ENCODE measurements at regions not wholly inside any gene's neighbourhood (a gene's known extent, or its start where the extent isn't known, plus 50 kb on each side); places are given as distances from the start of the nearest gene placed in this dataset.

DNA sequence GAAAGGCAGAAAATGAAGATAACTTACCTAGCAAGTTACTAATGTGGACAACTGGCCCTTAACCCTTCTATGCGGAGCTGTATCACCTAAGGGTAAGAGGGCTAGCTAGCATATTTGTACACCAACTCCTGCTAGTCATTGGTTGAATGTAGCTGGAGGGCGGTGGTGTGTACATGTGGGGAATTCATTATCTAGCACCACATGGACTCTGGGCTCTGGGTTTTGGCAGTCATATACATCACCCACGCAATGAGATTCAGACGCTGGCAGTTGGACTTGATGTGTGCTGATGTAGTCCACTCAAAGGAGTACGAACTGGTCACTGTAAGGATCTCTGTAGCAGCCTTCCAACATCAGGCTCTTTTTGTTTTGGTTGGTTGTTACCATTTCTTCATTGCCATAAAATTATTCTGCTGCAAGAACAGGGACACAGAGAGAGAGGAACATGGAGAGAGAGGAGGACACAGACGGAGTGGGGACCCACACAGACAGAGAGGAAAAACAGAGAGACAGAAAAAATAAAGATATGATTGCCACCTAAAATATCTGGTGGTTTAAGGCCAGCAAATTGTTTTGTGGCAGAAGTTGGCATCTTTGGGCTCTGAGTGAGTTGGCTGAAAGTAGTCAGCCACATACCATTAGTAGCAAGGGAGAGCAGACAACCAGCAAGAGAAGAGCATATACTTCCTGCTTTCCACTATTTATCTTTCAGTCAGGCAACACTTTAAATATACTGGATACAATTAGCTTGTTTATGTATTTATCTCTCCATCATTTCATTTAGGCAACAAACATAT, 76.7 kb upstream of the MTPN start:
- H3K4me1 ChIP-seq, result peaks cover 0 to 12% (median 0%) of the 10 kb centered on the region in 3 donors
- no peaks in the 10 kb centered on the region for H3K27me3 ChIP-seq
- intact Hi-C loops (cut with DNase I), result no loop called here
- no peak overlapping the region for H3K27ac ChIP-seq
- WGBS, 2 donors, result 84 to 90% methylated on average over 3 to 6 of the region's 6 CpGs
- H3K4me3 ChIP-seq, result no peak overlapping the region
- H3K9me3 ChIP-seq, result no peaks in the 10 kb centered on the region
- no peak for DNase-seq
- TF ChIP-seq, protein P1, sequence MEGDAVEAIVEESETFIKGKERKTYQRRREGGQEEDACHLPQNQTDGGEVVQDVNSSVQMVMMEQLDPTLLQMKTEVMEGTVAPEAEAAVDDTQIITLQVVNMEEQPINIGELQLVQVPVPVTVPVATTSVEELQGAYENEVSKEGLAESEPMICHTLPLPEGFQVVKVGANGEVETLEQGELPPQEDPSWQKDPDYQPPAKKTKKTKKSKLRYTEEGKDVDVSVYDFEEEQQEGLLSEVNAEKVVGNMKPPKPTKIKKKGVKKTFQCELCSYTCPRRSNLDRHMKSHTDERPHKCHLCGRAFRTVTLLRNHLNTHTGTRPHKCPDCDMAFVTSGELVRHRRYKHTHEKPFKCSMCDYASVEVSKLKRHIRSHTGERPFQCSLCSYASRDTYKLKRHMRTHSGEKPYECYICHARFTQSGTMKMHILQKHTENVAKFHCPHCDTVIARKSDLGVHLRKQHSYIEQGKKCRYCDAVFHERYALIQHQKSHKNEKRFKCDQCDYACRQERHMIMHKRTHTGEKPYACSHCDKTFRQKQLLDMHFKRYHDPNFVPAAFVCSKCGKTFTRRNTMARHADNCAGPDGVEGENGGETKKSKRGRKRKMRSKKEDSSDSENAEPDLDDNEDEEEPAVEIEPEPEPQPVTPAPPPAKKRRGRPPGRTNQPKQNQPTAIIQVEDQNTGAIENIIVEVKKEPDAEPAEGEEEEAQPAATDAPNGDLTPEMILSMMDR (IDR thresholded peaks at IDR 0.05), result no peak
- TF ChIP-seq POLR2A (IDR thresholded peaks at IDR 0.05), result no peak
- no peaks in the 10 kb centered on the region for H3K36me3 ChIP-seq

DNA sequence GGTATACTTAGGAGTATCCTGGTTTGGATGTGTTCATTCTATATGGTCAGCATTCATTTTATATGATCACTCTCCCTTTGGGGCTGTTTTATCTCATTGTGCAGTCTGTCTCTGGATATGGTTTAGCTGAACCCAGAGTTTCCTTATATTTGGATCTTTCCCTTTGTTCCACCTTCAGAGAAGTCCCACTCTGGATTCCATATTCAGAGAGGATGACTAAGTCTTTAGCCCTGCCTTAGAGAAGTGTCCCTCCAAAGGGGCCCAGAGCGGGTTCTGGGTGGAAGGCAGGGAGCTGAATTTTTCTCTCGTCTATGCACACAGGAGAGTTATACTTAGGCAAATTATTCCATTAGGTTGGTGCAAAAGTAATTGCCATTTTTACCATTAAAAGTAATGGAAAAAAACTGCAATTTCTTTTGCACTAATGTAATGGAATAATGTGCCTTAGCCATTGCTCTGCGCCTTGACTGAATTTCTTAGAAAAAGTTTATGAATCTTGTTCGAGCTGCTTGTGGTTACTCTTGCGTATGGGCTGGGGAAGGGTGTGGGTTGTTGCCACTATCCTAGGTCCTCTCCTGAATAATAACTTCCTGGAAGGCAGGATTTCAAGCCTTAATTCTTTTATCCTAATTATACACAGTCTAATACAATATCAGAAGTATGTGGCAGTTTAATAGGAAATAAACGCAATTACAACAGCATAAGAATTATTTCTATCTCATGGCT, 74.2 kb upstream of the MTPN start:
- Histone ChIP-seq H3K27ac (no peak overlapping the region), H3K36me3 (no peaks in the 10 kb centered on the region), H3K27me3 (no peaks in the 10 kb centered on the region), H3K4me3 (no peak overlapping the region), H3K9me3 (no peaks in the 10 kb centered on the region), H3K4me1 (peaks cover 0 to 12% (median 0%) of the 10 kb centered on the region in 3 donors)
- DNase-seq, result no peak
- intact Hi-C loops (cut with DNase I), result no loop called here
- 80 to 91% methylated on average over 6 of the region's 6 CpGs for WGBS, 2 donors
- TF ChIP-seq, protein P1 (IDR thresholded peaks at IDR 0.05), result no peak
- no peak for TF ChIP-seq POLR2A (IDR thresholded peaks at IDR 0.05)

DNA sequence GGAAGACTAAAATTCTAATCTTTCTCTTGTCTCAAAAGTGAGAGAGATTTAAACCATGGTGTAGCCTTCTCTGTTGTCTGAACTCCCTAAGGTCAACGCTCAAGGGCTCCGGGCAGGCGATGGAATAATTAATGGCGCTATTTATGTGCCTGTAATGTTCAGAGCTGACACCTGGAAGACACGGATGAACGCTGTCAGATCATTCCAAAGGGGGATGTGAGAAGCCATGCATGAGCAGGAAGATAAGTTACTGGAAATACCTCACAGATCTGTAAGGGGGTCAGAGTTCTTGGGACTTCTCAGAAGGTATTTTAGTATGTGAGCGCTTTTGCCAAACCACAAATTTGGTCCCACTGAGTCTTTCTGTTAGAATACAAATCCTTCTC, 73.3 kb upstream of the MTPN start:
- Histone ChIP-seq H3K9me3 (no peaks in the 10 kb centered on the region), H3K4me3 (no peak overlapping the region), H3K27ac (peak overlapping the region in 1 of 4 donors; percentile 13), H3K36me3 (no peaks in the 10 kb centered on the region), H3K27me3 (no peaks in the 10 kb centered on the region), H3K4me1 (peaks cover 0 to 12% (median 0%) of the 10 kb centered on the region in 3 donors)
- 54 to 66% methylated on average over 6 to 7 of the region's 7 CpGs for WGBS, 2 donors
- TF ChIP-seq, protein P1 (IDR thresholded peaks at IDR 0.05), result no peak
- no peak for TF ChIP-seq POLR2A (IDR thresholded peaks at IDR 0.05)
- intact Hi-C loops (cut with DNase I), result no loop called here
- no peak for DNase-seq

DNA sequence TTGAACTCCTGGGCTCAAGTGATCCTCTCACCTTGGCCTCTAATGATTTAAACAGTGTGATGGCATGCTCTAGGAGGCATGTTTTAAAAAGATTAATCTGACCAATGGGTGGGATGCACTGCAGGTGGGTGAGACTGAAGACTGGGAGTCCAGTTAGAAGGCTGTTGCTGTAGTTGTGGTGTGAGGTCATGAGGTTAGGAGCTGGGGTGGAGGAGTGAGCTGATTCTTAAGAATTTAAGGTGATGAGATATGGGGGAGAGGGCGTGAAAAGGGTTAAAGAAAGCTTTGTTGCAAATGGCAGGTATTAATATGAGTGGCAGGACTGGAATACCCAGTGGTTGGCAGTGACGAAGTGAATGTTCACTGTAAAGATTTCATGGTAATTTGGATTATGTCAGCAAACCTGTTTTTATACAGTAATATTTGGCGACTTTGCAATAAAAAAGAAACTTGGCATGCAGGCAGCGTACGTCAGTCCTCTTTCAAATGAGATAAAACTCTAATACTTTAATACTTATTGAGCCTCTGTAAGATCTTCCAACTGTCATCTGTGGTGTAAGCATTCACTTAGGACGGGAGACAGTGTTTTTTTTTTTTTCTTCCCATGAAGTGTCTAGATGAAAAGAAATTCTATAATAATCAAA, 72.8 kb upstream of the MTPN start:
- H3K27ac ChIP-seq, result peak overlapping the region in 1 of 4 donors; percentile 13
- H3K27me3 ChIP-seq, result no peaks in the 10 kb centered on the region
- peaks cover 0 to 12% (median 0%) of the 10 kb centered on the region in 3 donors for H3K4me1 ChIP-seq
- TF ChIP-seq POLR2A (IDR thresholded peaks at IDR 0.05), result no peak
- TF ChIP-seq, protein P1 (IDR thresholded peaks at IDR 0.05), result no peak
- no peaks in the 10 kb centered on the region for H3K36me3 ChIP-seq
- WGBS, 2 donors, result 31 to 42% methylated on average over 6 of the region's 6 CpGs
- no peak for DNase-seq
- no peaks in the 10 kb centered on the region for H3K9me3 ChIP-seq
- intact Hi-C loops (cut with DNase I), result no loop called here
- no peak overlapping the region for H3K4me3 ChIP-seq

DNA sequence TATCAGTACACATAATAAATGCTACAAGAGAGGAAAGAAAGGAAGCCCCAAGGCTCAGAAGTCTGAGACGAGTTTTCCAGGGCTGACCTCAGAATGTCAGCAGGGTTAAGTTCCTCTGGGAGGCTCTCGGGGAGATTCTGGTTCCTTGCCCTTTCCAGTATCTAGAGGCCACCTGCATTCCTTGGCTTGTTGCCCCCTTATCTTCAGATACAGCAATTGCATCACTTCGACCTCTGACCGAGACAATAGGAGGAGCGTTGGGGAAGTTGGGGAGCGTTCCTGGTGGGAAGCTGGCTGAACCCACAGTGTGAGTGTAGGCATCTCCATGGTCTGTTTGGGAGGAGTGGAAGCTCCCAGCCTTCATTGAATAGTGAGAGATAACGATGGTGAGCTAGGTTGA, 72.0 kb upstream of the MTPN start:
- intact Hi-C loops (cut with DNase I), result no loop called here
- no peaks in the 10 kb centered on the region for H3K9me3 ChIP-seq
- DNase-seq, result no peak
- 79 to 80% methylated on average over 3 to 6 of the region's 7 CpGs for WGBS, 2 donors
- peaks cover 0 to 12% (median 0%) of the 10 kb centered on the region in 3 donors for H3K4me1 ChIP-seq
- H3K4me3 ChIP-seq, result no peak overlapping the region
- no peaks in the 10 kb centered on the region for H3K36me3 ChIP-seq
- no peak overlapping the region for H3K27ac ChIP-seq
- no peaks in the 10 kb centered on the region for H3K27me3 ChIP-seq
- TF ChIP-seq, protein P1 (IDR thresholded peaks at IDR 0.05), result no peak
- TF ChIP-seq POLR2A (IDR thresholded peaks at IDR 0.05), result no peak

Measured in esophagus squamous epithelium (tissue), 5 donors.